HEK293 (cell line): ENCODE measurements at regions not wholly inside any gene's neighbourhood (a gene's known extent, or its start where the extent isn't known, plus 50 kb on each side); places are given as distances from the start of the nearest gene placed in this dataset.

Experiments
- CTCF ChIA-PET: fragments of 350-600 bp; formaldehyde crosslinking; extraction: SDS; loops from one replicate; lab custom pipeline; 2021; ENCODE audit warnings: antibody characterized with exemption; lab: Yijun Ruan, JAX
- POLR2A ChIA-PET: fragments of 300-600 bp; formaldehyde crosslinking; extraction: SDS; loops from one replicate; lab custom pipeline; 2020; ENCODE audit warnings: antibody characterized with exemption, inconsistent platforms; lab: Yijun Ruan, JAX
- H3K27ac ChIP-seq: fragments of 200-500 bp; sonication (Bioruptor generic); 2 replicates; pipeline ENCODE4 v1.5.1; 2014; ENCODE audit warnings: low read depth, low read length, control low read depth, inconsistent platforms; ENCODE audit errors: extremely low read depth
- H3K36me3 ChIP-seq, 2 experiments: fragments of 200-500 bp in 1 of 2; sonication (Bioruptor generic) in 1 of 2; 1 replicate in 1 of 2; 2 replicates in 1 of 2; pipeline ENCODE4 v1.5.1; 2014 to 2017; ENCODE audit warnings: inconsistent platforms in 2 of 2, low read length in 2 of 2; ENCODE audit not compliant: control insufficient read depth in 2 of 2, insufficient read depth in 1 of 2
- H3K4me1 ChIP-seq: fragments of 200-500 bp; sonication (Bioruptor generic); 2 replicates; pipeline ENCODE4 v1.5.1; 2014; ENCODE audit warnings: mild to moderate bottlenecking, low read length, inconsistent platforms; ENCODE audit not compliant: control insufficient read depth, insufficient read depth
- H3K4me3 ChIP-seq: 2 replicates; pipeline ENCODE4 v1.5.1; 2011; ENCODE audit warnings: low read depth, mild to moderate bottlenecking, control low read depth, low read length, moderate library complexity
- H3K9me3 ChIP-seq: fragments of 200-500 bp; sonication (Bioruptor generic); 2 replicates; pipeline ENCODE4 v1.5.1; 2014; ENCODE audit warnings: low read depth, low read length, inconsistent platforms; ENCODE audit not compliant: control insufficient read depth, insufficient read depth
- FEZF1 ChIP-seq: fragments of 450-650 bp; formaldehyde crosslinking; IDR thresholded peaks from 2 replicates; pipeline ENCODE4 v1.5.1; 2016; ENCODE audit warnings: missing biosample characterization, missing genetic modification characterization
- HOXD13 ChIP-seq: sonication (generic); formaldehyde crosslinking; IDR thresholded peaks from 2 replicates; pipeline ENCODE4 v1.8.0; 2022; ENCODE audit warnings: missing genetic modification reagents, borderline replicate concordance
- KLF16 ChIP-seq: fragments of 450-650 bp; formaldehyde crosslinking; IDR thresholded peaks from 2 replicates; pipeline ENCODE4 v1.5.1; 2017; ENCODE audit warnings: missing biosample characterization, missing genetic modification characterization
- OSR2 ChIP-seq: fragments of 450-650 bp; formaldehyde crosslinking; IDR thresholded peaks from 2 replicates; pipeline ENCODE4 v1.5.1; 2016; ENCODE audit warnings: missing biosample characterization, missing genetic modification characterization
- OVOL3 ChIP-seq: fragments of 450-650 bp; formaldehyde crosslinking; IDR thresholded peaks from 2 replicates; pipeline ENCODE4 v1.5.1; 2016; ENCODE audit warnings: missing biosample characterization, missing genetic modification characterization
- REPIN1 ChIP-seq: fragments of 450-650 bp; formaldehyde crosslinking; IDR thresholded peaks from 2 replicates; pipeline ENCODE4 v1.5.1; 2017; ENCODE audit warnings: missing biosample characterization, missing genetic modification characterization, low read depth
- ZBTB21 ChIP-seq: fragments of 450-650 bp; formaldehyde crosslinking; IDR thresholded peaks from 2 replicates; pipeline ENCODE4 v1.5.1; 2017; ENCODE audit warnings: missing biosample characterization, missing genetic modification characterization
- ZNF138 ChIP-seq: fragments of 450-650 bp; formaldehyde crosslinking; IDR thresholded peaks from 2 replicates; pipeline ENCODE4 v1.5.1; 2016; ENCODE audit warnings: missing biosample characterization, missing genetic modification characterization, borderline replicate concordance
- ZNF175 ChIP-seq: fragments of 450-650 bp; formaldehyde crosslinking; IDR thresholded peaks from 2 replicates; pipeline ENCODE4 v1.5.1; 2016; ENCODE audit warnings: missing biosample characterization, missing genetic modification characterization
- ZNF202 ChIP-seq: fragments of 450-650 bp; formaldehyde crosslinking; IDR thresholded peaks from 2 replicates; pipeline ENCODE4 v1.5.1; 2016; ENCODE audit warnings: missing biosample characterization, missing genetic modification characterization, borderline replicate concordance
- ZNF214 ChIP-seq: fragments of 450-650 bp; formaldehyde crosslinking; IDR thresholded peaks from 2 replicates; pipeline ENCODE4 v1.5.1; 2017; ENCODE audit warnings: missing biosample characterization, mild to moderate bottlenecking, missing genetic modification characterization, borderline replicate concordance
- ZNF311 ChIP-seq: fragments of 450-650 bp; formaldehyde crosslinking; IDR thresholded peaks from 2 replicates; pipeline ENCODE4 v1.5.1; 2017; ENCODE audit warnings: missing biosample characterization, missing genetic modification characterization, borderline replicate concordance
- ZNF48 ChIP-seq: fragments of 450-650 bp; formaldehyde crosslinking; IDR thresholded peaks from 2 replicates; pipeline ENCODE4 v1.5.1; 2016; ENCODE audit warnings: missing biosample characterization, missing genetic modification characterization
- ZNF530 ChIP-seq: fragments of 450-650 bp; formaldehyde crosslinking; IDR thresholded peaks from 2 replicates; pipeline ENCODE4 v1.5.1; 2016; ENCODE audit warnings: low read depth, missing biosample characterization, missing genetic modification characterization
- ZNF621 ChIP-seq: fragments of 450-650 bp; formaldehyde crosslinking; IDR thresholded peaks from 2 replicates; pipeline ENCODE4 v1.5.1; 2017; ENCODE audit warnings: missing biosample characterization, missing genetic modification characterization
- ZNF677 ChIP-seq: fragments of 450-650 bp; IDR thresholded peaks from 2 replicates; pipeline ENCODE4 v1.5.0; 2018; ENCODE audit warnings: missing biosample characterization, mild to moderate bottlenecking, missing genetic modification characterization, moderate library complexity
- ZNF777 ChIP-seq: fragments of 450-650 bp; formaldehyde crosslinking; IDR thresholded peaks from 2 replicates; pipeline ENCODE4 v1.5.1; 2017; ENCODE audit warnings: missing biosample characterization, missing genetic modification characterization, borderline replicate concordance
- ZSCAN23 ChIP-seq: fragments of 450-650 bp; formaldehyde crosslinking; IDR thresholded peaks from 2 replicates; pipeline ENCODE4 v1.5.1; 2016; ENCODE audit warnings: missing biosample characterization, missing genetic modification characterization
- ZSCAN30 ChIP-seq: fragments of 450-650 bp; IDR thresholded peaks from 2 replicates; pipeline ENCODE4 v1.5.1; 2018; ENCODE audit warnings: missing biosample characterization, mild to moderate bottlenecking, missing genetic modification characterization, moderate library complexity
- TF ChIP-seq, protein P1 (sequence below): fragments of 450-650 bp; formaldehyde crosslinking; IDR thresholded peaks from 2 replicates; pipeline ENCODE4 v1.5.1; 2016; ENCODE audit warnings: missing biosample characterization, missing genetic modification characterization
- TF ChIP-seq, protein P2 (sequence below): fragments of 450-650 bp; formaldehyde crosslinking; IDR thresholded peaks from 2 replicates; pipeline ENCODE4 v1.5.1; 2016; ENCODE audit warnings: missing biosample characterization, missing genetic modification characterization
- TF ChIP-seq, protein P3 (sequence below): fragments of 450-650 bp; IDR thresholded peaks from 2 replicates; pipeline ENCODE4 v1.5.1; 2018; ENCODE audit warnings: missing biosample characterization, missing genetic modification characterization
- TF ChIP-seq, protein P4 (sequence below): fragments of 450-650 bp; formaldehyde crosslinking; IDR thresholded peaks from 2 replicates; pipeline ENCODE4 v1.5.1; 2016; ENCODE audit warnings: missing biosample characterization, missing genetic modification characterization
- TF ChIP-seq, protein P5 (sequence below): fragments of 450-650 bp; formaldehyde crosslinking; optimal IDR thresholded peaks from 2 replicates; pipeline ENCODE3; 2016; ENCODE audit warnings: missing biosample characterization, mild to moderate bottlenecking, missing genetic modification characterization
- TF ChIP-seq, protein P6 (sequence below): fragments of 450-650 bp; formaldehyde crosslinking; IDR thresholded peaks from 2 replicates; pipeline ENCODE4 v1.5.1; 2016; ENCODE audit warnings: missing biosample characterization, missing genetic modification characterization

DNA sequence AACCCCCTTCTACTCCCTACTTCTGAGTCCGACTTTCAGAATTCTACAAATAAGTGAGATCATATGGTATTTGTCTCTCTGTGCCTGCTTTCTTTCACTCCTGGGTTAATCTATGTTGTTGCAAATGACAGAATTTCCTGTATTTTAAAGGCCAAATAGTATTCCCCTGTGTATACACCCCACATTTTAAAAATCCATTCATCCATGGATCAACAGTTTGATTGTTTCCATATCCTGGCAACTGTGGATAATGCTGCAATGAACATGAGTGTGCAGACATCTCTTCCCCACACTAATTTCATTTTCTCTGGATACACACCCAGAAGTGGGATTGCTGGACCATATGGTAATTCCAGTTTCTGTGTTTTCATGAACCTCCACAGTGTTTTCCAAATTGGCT is 225.8 kb upstream of the TCERG1L start (continued):
- TF ChIP-seq ZNF777 = no peak
- TF ChIP-seq REPIN1 = no peak
- TF ChIP-seq, protein P1, sequence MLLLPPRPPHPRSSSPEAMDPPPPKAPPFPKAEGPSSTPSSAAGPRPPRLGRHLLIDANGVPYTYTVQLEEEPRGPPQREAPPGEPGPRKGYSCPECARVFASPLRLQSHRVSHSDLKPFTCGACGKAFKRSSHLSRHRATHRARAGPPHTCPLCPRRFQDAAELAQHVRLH (tag by site-specific recombination) = no peak
- TF ChIP-seq ZNF214 (tag by site-specific recombination) = no peak
- TF ChIP-seq ZNF48 (tag by site-specific recombination) = no peak
- no peak for TF ChIP-seq ZNF202 (tag by site-specific recombination)
- TF ChIP-seq, protein P2, sequence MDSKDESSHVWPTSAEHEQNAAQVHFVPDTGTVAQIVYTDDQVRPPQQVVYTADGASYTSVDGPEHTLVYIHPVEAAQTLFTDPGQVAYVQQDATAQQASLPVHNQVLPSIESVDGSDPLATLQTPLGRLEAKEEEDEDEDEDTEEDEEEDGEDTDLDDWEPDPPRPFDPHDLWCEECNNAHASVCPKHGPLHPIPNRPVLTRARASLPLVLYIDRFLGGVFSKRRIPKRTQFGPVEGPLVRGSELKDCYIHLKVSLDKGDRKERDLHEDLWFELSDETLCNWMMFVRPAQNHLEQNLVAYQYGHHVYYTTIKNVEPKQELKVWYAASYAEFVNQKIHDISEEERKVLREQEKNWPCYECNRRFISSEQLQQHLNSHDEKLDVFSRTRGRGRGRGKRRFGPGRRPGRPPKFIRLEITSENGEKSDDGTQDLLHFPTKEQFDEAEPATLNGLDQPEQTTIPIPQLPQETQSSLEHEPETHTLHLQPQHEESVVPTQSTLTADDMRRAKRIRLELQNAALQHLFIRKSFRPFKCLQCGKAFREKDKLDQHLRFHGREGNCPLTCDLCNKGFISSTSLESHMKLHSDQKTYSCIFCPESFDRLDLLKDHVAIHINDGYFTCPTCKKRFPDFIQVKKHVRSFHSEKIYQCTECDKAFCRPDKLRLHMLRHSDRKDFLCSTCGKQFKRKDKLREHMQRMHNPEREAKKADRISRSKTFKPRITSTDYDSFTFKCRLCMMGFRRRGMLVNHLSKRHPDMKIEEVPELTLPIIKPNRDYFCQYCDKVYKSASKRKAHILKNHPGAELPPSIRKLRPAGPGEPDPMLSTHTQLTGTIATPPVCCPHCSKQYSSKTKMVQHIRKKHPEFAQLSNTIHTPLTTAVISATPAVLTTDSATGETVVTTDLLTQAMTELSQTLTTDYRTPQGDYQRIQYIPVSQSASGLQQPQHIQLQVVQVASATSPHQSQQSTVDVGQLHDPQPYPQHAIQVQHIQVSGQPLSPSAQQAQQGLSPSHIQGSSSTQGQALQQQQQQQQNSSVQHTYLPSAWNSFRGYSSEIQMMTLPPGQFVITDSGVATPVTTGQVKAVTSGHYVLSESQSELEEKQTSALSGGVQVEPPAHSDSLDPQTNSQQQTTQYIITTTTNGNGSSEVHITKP = no peak
- no peak for TF ChIP-seq FEZF1 (tag by site-specific recombination)

DNA sequence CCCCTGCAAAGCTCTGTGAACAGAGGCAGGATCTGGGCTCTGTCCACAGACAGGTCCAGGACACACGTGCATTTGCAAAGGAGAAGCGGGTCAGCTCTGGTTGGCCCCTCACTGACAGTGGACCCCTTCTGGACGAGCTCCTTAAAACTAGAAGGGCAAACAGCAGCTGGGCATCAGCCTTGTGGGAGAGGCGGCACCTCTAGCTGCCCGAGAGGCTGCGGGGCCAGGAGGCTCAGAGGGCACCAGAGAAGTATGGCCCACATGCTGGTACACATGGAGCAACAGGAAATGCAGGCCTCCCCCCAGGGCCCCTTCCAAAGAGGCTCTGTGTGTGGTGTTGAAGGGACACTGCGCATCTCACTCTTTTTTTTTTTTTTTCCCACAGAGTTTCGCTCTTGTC is 233.0 kb upstream of the TCERG1L start:
- Histone ChIP-seq H3K27ac (no peak overlapping the region), H3K9me3 (no peaks in the 10 kb centered on the region), H3K4me3 (no peak overlapping the region), H3K36me3 (no peaks in the 10 kb centered on the region), H3K4me1 (no peaks in the 10 kb centered on the region)
- ChIA-PET POLR2A (no interaction called here), CTCF (no interaction called here)
- TF ChIP-seq, protein P3, sequence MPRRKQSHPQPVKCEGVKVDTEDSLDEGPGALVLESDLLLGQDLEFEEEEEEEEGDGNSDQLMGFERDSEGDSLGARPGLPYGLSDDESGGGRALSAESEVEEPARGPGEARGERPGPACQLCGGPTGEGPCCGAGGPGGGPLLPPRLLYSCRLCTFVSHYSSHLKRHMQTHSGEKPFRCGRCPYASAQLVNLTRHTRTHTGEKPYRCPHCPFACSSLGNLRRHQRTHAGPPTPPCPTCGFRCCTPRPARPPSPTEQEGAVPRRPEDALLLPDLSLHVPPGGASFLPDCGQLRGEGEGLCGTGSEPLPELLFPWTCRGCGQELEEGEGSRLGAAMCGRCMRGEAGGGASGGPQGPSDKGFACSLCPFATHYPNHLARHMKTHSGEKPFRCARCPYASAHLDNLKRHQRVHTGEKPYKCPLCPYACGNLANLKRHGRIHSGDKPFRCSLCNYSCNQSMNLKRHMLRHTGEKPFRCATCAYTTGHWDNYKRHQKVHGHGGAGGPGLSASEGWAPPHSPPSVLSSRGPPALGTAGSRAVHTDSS (tag by site-specific recombination) = no peak
- no peak for TF ChIP-seq ZNF621
- TF ChIP-seq KLF16 = no peak
- TF ChIP-seq, protein P4, sequence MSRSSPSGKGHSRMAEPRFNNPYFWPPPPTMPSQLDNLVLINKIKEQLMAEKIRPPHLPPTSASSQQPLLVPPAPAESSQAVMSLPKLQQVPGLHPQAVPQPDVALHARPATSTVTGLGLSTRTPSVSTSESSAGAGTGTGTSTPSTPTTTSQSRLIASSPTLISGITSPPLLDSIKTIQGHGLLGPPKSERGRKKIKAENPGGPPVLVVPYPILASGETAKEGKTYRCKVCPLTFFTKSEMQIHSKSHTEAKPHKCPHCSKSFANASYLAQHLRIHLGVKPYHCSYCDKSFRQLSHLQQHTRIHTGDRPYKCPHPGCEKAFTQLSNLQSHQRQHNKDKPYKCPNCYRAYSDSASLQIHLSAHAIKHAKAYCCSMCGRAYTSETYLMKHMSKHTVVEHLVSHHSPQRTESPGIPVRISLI (tag by site-specific recombination) = no peak
- no peak for TF ChIP-seq ZBTB21
- no peak for TF ChIP-seq ZNF530 (tag by site-specific recombination)
- TF ChIP-seq, protein P1 (tag by site-specific recombination) = no peak
- TF ChIP-seq ZNF677 (tag by site-specific recombination) = no peak
- TF ChIP-seq, protein P5, sequence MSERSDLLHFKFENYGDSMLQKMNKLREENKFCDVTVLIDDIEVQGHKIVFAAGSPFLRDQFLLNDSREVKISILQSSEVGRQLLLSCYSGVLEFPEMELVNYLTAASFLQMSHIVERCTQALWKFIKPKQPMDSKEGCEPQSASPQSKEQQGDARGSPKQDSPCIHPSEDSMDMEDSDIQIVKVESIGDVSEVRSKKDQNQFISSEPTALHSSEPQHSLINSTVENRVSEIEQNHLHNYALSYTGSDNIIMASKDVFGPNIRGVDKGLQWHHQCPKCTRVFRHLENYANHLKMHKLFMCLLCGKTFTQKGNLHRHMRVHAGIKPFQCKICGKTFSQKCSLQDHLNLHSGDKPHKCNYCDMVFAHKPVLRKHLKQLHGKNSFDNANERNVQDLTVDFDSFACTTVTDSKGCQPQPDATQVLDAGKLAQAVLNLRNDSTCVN = no peak
- no peak for TF ChIP-seq FEZF1 (tag by site-specific recombination)
- TF ChIP-seq, protein P6, sequence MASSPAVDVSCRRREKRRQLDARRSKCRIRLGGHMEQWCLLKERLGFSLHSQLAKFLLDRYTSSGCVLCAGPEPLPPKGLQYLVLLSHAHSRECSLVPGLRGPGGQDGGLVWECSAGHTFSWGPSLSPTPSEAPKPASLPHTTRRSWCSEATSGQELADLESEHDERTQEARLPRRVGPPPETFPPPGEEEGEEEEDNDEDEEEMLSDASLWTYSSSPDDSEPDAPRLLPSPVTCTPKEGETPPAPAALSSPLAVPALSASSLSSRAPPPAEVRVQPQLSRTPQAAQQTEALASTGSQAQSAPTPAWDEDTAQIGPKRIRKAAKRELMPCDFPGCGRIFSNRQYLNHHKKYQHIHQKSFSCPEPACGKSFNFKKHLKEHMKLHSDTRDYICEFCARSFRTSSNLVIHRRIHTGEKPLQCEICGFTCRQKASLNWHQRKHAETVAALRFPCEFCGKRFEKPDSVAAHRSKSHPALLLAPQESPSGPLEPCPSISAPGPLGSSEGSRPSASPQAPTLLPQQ (tag by site-specific recombination) = no peak
- TF ChIP-seq ZNF311 = no peak
- no peak for TF ChIP-seq ZNF175 (tag by site-specific recombination)
- no peak for TF ChIP-seq ZSCAN23 (tag by site-specific recombination)
- TF ChIP-seq HOXD13 (CRISPR knock-in tag) = no peak
- TF ChIP-seq OVOL3 (tag by site-specific recombination) = no peak
- no peak for TF ChIP-seq ZNF138
- no peak for TF ChIP-seq OSR2 (tag by site-specific recombination)
- TF ChIP-seq ZSCAN30 = no peak
